ENCODE measurements at regions not wholly inside any gene's neighbourhood (a gene's known extent, or its start where the extent isn't known, plus 50 kb on each side); places are given as distances from the start of the nearest gene placed in this dataset.

DNA sequence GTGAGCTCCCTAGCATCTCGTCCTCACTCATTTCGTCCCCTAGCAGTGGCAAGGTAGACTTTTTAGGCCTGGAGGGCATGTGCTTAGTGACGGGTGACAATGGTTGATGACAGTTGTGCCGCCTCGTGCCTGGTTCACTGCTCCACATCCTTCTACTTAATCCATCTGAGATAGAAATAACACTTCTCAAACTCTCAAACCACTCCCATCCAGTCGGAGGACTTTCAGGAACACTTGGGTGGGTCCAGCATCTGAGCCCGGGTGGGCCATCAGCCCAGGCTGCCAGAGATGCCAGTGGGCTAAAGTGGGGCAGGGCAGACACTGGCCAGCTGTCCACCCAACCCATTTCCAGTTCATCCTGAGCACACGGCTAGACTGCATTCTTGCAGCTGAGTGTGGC, 79.7 kb upstream of the SMAD3 start:
- TF ChIP-seq, protein P1, sequence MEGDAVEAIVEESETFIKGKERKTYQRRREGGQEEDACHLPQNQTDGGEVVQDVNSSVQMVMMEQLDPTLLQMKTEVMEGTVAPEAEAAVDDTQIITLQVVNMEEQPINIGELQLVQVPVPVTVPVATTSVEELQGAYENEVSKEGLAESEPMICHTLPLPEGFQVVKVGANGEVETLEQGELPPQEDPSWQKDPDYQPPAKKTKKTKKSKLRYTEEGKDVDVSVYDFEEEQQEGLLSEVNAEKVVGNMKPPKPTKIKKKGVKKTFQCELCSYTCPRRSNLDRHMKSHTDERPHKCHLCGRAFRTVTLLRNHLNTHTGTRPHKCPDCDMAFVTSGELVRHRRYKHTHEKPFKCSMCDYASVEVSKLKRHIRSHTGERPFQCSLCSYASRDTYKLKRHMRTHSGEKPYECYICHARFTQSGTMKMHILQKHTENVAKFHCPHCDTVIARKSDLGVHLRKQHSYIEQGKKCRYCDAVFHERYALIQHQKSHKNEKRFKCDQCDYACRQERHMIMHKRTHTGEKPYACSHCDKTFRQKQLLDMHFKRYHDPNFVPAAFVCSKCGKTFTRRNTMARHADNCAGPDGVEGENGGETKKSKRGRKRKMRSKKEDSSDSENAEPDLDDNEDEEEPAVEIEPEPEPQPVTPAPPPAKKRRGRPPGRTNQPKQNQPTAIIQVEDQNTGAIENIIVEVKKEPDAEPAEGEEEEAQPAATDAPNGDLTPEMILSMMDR (conservative IDR thresholded peaks at IDR 0.05; ENCODE audit: low read depth in 2 of 2) = no peak
- no peak for TF ChIP-seq EZH2 (IDR thresholded peaks at IDR 0.05; ENCODE audit: low read depth, unreplicated experiment)
- no peak for TF ChIP-seq POLR2AphosphoS5 (IDR thresholded peaks at IDR 0.05; ENCODE audit: low read depth)
- TF ChIP-seq, protein P2, sequence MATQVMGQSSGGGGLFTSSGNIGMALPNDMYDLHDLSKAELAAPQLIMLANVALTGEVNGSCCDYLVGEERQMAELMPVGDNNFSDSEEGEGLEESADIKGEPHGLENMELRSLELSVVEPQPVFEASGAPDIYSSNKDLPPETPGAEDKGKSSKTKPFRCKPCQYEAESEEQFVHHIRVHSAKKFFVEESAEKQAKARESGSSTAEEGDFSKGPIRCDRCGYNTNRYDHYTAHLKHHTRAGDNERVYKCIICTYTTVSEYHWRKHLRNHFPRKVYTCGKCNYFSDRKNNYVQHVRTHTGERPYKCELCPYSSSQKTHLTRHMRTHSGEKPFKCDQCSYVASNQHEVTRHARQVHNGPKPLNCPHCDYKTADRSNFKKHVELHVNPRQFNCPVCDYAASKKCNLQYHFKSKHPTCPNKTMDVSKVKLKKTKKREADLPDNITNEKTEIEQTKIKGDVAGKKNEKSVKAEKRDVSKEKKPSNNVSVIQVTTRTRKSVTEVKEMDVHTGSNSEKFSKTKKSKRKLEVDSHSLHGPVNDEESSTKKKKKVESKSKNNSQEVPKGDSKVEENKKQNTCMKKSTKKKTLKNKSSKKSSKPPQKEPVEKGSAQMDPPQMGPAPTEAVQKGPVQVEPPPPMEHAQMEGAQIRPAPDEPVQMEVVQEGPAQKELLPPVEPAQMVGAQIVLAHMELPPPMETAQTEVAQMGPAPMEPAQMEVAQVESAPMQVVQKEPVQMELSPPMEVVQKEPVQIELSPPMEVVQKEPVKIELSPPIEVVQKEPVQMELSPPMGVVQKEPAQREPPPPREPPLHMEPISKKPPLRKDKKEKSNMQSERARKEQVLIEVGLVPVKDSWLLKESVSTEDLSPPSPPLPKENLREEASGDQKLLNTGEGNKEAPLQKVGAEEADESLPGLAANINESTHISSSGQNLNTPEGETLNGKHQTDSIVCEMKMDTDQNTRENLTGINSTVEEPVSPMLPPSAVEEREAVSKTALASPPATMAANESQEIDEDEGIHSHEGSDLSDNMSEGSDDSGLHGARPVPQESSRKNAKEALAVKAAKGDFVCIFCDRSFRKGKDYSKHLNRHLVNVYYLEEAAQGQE (IDR thresholded peaks at IDR 0.05; ENCODE audit: unreplicated experiment) = no peak
- no peak for TF ChIP-seq CREB1 (CRISPR knock-in tag; IDR thresholded peaks at IDR 0.05; ENCODE audit: low read depth)
- no peak for TF ChIP-seq JUNB (IDR thresholded peaks at IDR 0.05; ENCODE audit: unreplicated experiment)
- TF ChIP-seq EZH2phosphoT487 (IDR thresholded peaks at IDR 0.05; ENCODE audit: unreplicated experiment) = no peak
- TF ChIP-seq ZNF114 (CRISPR knock-in tag; IDR thresholded peaks at IDR 0.05) = no peak
- no peak for TF ChIP-seq STAT1 (IDR thresholded peaks at IDR 0.05; ENCODE audit: unreplicated experiment)
- TF ChIP-seq, protein P3, sequence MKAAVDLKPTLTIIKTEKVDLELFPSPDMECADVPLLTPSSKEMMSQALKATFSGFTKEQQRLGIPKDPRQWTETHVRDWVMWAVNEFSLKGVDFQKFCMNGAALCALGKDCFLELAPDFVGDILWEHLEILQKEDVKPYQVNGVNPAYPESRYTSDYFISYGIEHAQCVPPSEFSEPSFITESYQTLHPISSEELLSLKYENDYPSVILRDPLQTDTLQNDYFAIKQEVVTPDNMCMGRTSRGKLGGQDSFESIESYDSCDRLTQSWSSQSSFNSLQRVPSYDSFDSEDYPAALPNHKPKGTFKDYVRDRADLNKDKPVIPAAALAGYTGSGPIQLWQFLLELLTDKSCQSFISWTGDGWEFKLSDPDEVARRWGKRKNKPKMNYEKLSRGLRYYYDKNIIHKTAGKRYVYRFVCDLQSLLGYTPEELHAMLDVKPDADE (IDR thresholded peaks at IDR 0.05) = no peak
- TF ChIP-seq ZNF331 (CRISPR knock-in tag; IDR thresholded peaks at IDR 0.05; ENCODE audit: low read depth) = no peak
- no peak for TF ChIP-seq NANOG (IDR thresholded peaks at IDR 0.05; ENCODE audit: borderline replicate concordance)

Measured in GM23338 (cell line).